ENCODE measurements at regions not wholly inside any gene's neighbourhood (a gene's known extent, or its start where the extent isn't known, plus 50 kb on each side); places are given as distances from the start of the nearest gene placed in this dataset.

DNA sequence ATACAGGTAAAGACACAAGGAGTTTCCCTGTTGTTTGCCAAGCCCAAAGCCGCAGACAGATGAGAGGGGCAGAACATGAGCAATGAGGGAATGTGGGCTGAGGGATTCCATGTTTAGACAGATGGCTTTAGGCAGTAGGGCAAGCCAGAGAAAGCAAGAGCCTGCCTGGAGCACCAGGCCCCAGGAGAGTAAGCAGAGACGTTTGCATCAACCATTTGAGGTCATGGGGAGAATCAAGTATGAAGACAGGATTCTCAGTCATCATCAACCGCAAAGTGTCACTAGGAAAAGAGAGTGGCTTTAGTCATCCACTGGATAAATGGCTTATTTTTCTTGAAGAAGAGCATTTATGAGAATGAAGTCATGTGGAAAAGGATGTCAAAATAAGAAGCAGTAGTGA lies 184.7 kb downstream of the COG6 start:
- intact Hi-C loops (cut with DNase I): no loop called here
- no peaks in the 10 kb centered on the region for H3K27me3 ChIP-seq (ENCODE audit: insufficient read depth in 3 of 3, low read length in 2 of 3)
- WGBS, 3 donors: 69 to 80% (median 70%) methylated on average over 3 of the region's 3 CpGs

DNA sequence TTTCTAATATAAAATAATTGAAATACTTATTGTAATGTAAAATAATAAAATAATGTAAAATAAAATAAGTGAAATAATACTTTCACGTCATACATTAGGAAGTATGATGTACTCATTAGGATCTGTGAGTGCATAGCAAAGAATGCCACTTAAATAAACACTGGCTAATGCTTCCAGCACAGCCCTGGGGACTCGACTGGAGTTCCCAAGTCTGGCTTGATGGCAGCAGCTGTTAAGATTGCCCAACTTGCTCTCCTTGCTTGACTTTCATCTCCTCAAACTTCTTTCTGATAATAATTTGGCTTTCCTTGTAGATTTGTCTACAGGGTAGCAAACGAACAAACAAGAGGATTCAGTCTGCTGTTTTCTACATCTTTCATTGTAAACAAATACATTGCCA lies 191.9 kb downstream of the COG6 start:
- WGBS, 3 donors: 51 to 62% (median 60%) methylated on average over 3 of the region's 3 CpGs
- intact Hi-C loops (cut with DNase I): no loop called here
- Histone ChIP-seq H3K27ac (no peak overlapping the region), H3K9me3 (no peaks in the 10 kb centered on the region), H3K36me3 (ENCODE audit: insufficient read depth in 1 of 2, low read depth in 1 of 2) (no peaks in the 10 kb centered on the region), H3K4me3 (no peak overlapping the region), H3K4me1 (no peaks in the 10 kb centered on the region), H3K27me3 (ENCODE audit: insufficient read depth in 3 of 3, low read length in 2 of 3) (no peaks in the 10 kb centered on the region)
- TF ChIP-seq, protein P1, sequence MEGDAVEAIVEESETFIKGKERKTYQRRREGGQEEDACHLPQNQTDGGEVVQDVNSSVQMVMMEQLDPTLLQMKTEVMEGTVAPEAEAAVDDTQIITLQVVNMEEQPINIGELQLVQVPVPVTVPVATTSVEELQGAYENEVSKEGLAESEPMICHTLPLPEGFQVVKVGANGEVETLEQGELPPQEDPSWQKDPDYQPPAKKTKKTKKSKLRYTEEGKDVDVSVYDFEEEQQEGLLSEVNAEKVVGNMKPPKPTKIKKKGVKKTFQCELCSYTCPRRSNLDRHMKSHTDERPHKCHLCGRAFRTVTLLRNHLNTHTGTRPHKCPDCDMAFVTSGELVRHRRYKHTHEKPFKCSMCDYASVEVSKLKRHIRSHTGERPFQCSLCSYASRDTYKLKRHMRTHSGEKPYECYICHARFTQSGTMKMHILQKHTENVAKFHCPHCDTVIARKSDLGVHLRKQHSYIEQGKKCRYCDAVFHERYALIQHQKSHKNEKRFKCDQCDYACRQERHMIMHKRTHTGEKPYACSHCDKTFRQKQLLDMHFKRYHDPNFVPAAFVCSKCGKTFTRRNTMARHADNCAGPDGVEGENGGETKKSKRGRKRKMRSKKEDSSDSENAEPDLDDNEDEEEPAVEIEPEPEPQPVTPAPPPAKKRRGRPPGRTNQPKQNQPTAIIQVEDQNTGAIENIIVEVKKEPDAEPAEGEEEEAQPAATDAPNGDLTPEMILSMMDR (IDR thresholded peaks at IDR 0.05): no peak
- ATAC-seq (no peak), DNase-seq (no peak)

More for the DNA sequence above, 184.7 kb downstream of the COG6 start:
- H3K9me3 ChIP-seq: no peaks in the 10 kb centered on the region
- H3K4me3 ChIP-seq: no peak overlapping the region
- ATAC-seq (no peak), DNase-seq (no peak)
- no peak overlapping the region for H3K27ac ChIP-seq
- TF ChIP-seq, protein P1 (IDR thresholded peaks at IDR 0.05): no peak
- H3K36me3 ChIP-seq (ENCODE audit: insufficient read depth in 1 of 2, low read depth in 1 of 2): no peaks in the 10 kb centered on the region
- no peaks in the 10 kb centered on the region for H3K4me1 ChIP-seq

DNA sequence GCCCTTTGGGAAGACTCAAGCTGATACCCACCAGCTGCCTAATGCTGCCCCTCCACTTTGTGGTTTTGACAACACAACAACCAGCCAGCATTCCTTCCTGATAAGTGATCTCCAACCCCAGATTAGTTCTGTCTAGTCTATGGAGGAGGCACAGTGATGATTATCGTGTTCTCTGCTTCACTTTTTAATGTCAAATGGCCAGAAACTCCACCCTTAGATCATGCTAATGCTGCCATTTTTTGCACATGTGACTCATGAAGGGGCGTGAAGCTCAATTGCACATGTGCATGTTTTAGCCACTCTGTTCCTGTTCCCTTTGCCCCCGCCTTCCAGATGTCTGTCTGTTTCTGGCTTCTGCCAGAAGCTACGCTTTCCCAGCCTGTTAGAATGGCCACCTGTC lies 199.8 kb downstream of the COG6 start:
- DNase-seq (no peak), ATAC-seq (no peak)
- WGBS, 3 donors: 24 to 36% (median 33%) methylated on average over 4 of the region's 4 CpGs
- H3K27me3 ChIP-seq (ENCODE audit: insufficient read depth in 3 of 3, low read length in 2 of 3): no peaks in the 10 kb centered on the region
- H3K4me3 ChIP-seq: no peak overlapping the region
- H3K9me3 ChIP-seq: no peaks in the 10 kb centered on the region
- no peaks in the 10 kb centered on the region for H3K4me1 ChIP-seq
- no peaks in the 10 kb centered on the region for H3K36me3 ChIP-seq (ENCODE audit: insufficient read depth in 1 of 2, low read depth in 1 of 2)
- H3K27ac ChIP-seq: no peak overlapping the region
- intact Hi-C loops (cut with DNase I): no loop called here
- TF ChIP-seq, protein P1 (IDR thresholded peaks at IDR 0.05): no peak

DNA sequence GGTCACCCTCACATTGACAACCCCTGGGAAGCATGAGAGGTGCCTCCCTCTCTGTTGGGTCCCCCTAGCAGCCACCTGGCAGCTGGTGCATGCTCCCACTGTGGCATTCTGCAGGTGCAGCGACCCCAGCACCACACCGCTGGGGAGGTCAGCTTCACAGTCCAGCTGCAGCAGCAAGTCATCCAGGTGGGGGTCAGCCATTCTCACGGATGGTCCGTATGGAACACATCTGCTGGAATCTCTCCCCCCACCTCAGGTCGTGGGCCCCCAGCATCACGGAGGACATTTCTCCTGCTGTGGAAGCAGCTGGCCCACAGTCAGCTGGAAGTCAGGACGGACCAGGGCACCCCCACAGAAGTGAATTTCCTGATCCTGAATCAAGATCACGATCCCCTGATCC lies 201.3 kb downstream of the COG6 start:
- DNase-seq (no peak), ATAC-seq (no peak)
- intact Hi-C loops (cut with DNase I): no loop called here
- TF ChIP-seq, protein P1 (IDR thresholded peaks at IDR 0.05): no peak
- H3K4me3 ChIP-seq: no peak overlapping the region
- H3K9me3 ChIP-seq: no peaks in the 10 kb centered on the region
- no peaks in the 10 kb centered on the region for H3K4me1 ChIP-seq
- 74 to 82% (median 78%) methylated on average over 8 of the region's 8 CpGs for WGBS, 3 donors
- no peak overlapping the region for H3K27ac ChIP-seq
- no peaks in the 10 kb centered on the region for H3K27me3 ChIP-seq (ENCODE audit: insufficient read depth in 3 of 3, low read length in 2 of 3)
- no peaks in the 10 kb centered on the region for H3K36me3 ChIP-seq (ENCODE audit: insufficient read depth in 1 of 2, low read depth in 1 of 2)

DNA sequence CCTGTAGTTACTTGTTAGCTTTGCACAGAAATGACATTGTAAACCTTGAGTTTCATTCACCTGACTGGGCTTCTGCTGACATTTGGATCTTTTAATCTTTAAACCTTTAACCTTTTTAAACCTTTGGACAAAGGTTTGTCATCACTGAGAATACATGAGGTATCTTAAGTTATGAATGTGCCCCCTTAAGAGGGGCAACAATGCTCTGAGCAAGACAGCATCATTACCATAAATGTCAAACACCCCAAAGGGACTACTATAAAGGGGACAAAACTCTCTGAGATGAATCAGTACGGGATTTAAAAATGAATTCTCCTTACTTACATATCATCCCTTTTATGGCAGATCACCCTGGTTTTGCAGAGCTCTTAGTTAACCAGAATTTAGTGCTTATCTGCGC lies 203.3 kb downstream of the COG6 start:
- WGBS, 3 donors: 62 to 71% (median 64%) methylated on average over 2 of the region's 2 CpGs
- TF ChIP-seq, protein P1 (IDR thresholded peaks at IDR 0.05): no peak
- Histone ChIP-seq H3K27ac (no peak overlapping the region), H3K4me1 (no peaks in the 10 kb centered on the region), H3K27me3 (ENCODE audit: insufficient read depth in 3 of 3, low read length in 2 of 3) (no peaks in the 10 kb centered on the region), H3K36me3 (ENCODE audit: insufficient read depth in 1 of 2, low read depth in 1 of 2) (no peaks in the 10 kb centered on the region), H3K9me3 (no peaks in the 10 kb centered on the region), H3K4me3 (no peak overlapping the region)
- intact Hi-C loops (cut with DNase I): no loop called here
- DNase-seq (no peak), ATAC-seq (no peak)
